SK-N-SH (cell line): ENCODE measurements at regions not wholly inside any gene's neighbourhood (a gene's known extent, or its start where the extent isn't known, plus 50 kb on each side); places are given as distances from the start of the nearest gene placed in this dataset.

Experiments
- CTCF ChIP-seq: fragments of 200-600 bp; sonication (generic); IDR thresholded peaks from 2 replicates; pipeline ENCODE4 v1.6.1; 2017; ENCODE audit warnings: antibody characterized with exemption, mild to moderate bottlenecking, moderate library complexity
- FOXM1 ChIP-seq: IDR thresholded peaks from 2 replicates; pipeline ENCODE4 v1.4.0; 2012; ENCODE audit warnings: low read depth, mild to moderate bottlenecking
- IRF3 ChIP-seq: fragments of 150-350 bp; IDR thresholded peaks from 2 replicates; pipeline ENCODE4 v1.6.1; 2016; ENCODE audit warnings: mild to moderate bottlenecking, low read depth, low read length
- MXI1 ChIP-seq: IDR thresholded peaks from 2 replicates; pipeline ENCODE4 v1.6.1; 2012; ENCODE audit warnings: mild to moderate bottlenecking, low read depth, low read length, improper control_type of control experiment
- POLR2AphosphoS5 ChIP-seq: IDR thresholded peaks from 2 replicates; pipeline ENCODE4 v1.6.1; 2012; ENCODE audit warnings: low read depth, low read length
- RFX5 ChIP-seq: IDR thresholded peaks from 2 replicates; pipeline ENCODE4 v1.6.1; 2012; ENCODE audit warnings: mild to moderate bottlenecking, improper control_type of control experiment, low read length
- TAF1 ChIP-seq: IDR thresholded peaks from 2 replicates; pipeline ENCODE4 v1.6.1; 2012; ENCODE audit warnings: low read depth, mild to moderate bottlenecking, low read length, moderate library complexity, borderline replicate concordance
- USF2 ChIP-seq: fragments of 150-350 bp; IDR thresholded peaks from 2 replicates; pipeline ENCODE4 v1.6.1; 2017; ENCODE audit warnings: antibody characterized with exemption, low read length, low read depth, borderline replicate concordance

- TF ChIP-seq FOXM1 (no peak), CTCF (no peak), POLR2AphosphoS5 (no peak), MXI1 (no peak), USF2 (no peak), IRF3 (no peak), RFX5 (no peak), TAF1 (no peak)
Measured at GRCh38 chr15:62346168-62346567, 181.1 kb upstream of the C2CD4B start.
